ENCODE measurements at regions not wholly inside any gene's neighbourhood (a gene's known extent, or its start where the extent isn't known, plus 50 kb on each side); places are given as distances from the start of the nearest gene placed in this dataset.
A peak's percentile ranks its signal among the peaks of the same experiment; 100 is the strongest.

DNA sequence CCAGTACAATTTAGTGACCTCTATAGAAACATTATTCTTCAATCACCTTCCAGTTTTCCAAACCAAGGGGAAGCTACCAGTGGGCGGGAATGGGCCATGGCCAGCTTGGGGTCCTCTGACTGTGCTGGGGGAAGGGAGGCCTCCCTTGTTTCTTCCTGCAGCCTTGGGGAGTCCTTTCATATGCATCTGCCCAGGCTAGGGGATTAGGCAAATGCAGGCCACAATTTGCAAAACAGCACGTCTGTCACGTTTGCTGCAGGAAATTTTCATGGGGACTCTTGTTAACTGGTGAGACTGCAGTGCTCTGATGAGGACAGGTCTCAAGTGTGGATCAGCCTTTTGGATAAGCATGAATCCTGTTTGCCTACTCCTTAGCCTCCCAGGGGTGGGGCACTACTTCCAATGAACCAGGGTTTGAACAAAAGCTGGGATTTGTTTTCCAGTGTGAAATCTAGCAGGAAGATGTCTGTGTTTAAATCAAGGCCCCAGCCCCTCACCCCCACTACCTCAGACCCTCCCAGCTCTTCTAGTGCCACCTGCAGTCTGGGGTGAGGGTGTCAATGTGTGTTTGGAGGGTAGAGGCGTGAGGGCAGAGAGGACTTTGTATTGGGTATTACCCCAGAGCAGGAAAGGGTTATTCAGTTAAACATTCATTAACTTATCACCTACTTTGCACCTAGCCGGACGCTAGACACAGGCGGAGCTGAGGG lies 219.9 kb downstream of the OPA1 start:
- H2AFZ ChIP-seq (ENCODE audit: insufficient read depth, low read length, poor library complexity): no peak overlapping the region
- no peak overlapping the region for H3K9ac ChIP-seq (ENCODE audit: low read length)
- H3K27ac ChIP-seq (ENCODE audit: low read depth, low read length): no peak overlapping the region
- no peaks in the 10 kb centered on the region for H3K79me2 ChIP-seq (ENCODE audit: control insufficient read depth, insufficient read depth, low read length, poor library complexity)
- no peak overlapping the region for H4K12ac ChIP-seq (ENCODE audit: low read depth, low read length)
- no peak overlapping the region for H2BK120ac ChIP-seq (ENCODE audit: insufficient read depth, low read length, poor library complexity)
- no peak overlapping the region for H2AK5ac ChIP-seq (ENCODE audit: low read length)
- H3K4me1 ChIP-seq (ENCODE audit: control insufficient read depth in 1 of 2, insufficient read depth in 2 of 2, low read length in 2 of 2): peaks cover 6 to 20% of the 10 kb centered on the region in 2 experiments
- no peaks in the 10 kb centered on the region for H3K36me3 ChIP-seq (ENCODE audit: control insufficient read depth in 1 of 2, insufficient read depth in 2 of 2, low read length in 2 of 2)
- H3K4me3 ChIP-seq (ENCODE audit: low read depth, low read length): no peak overlapping the region
- WGBS (ENCODE audit: extremely low coverage, insufficient coverage, insufficient read length): no CpG with 5 or more reads among the region's 7 CpGs
- H3K4ac ChIP-seq (ENCODE audit: low read depth, low read length): no peak overlapping the region
- H4K8ac ChIP-seq (ENCODE audit: low read depth, low read length): no peak overlapping the region
- no peak overlapping the region for H3K23ac ChIP-seq (ENCODE audit: low read length)
- no peaks in the 10 kb centered on the region for H3K27me3 ChIP-seq (ENCODE audit: insufficient read depth, low read length)
- peaks cover 4% of the 10 kb centered on the region for H3K79me1 ChIP-seq (ENCODE audit: low read length)
- H3K18ac ChIP-seq (ENCODE audit: low read length): no peak overlapping the region
- H3K14ac ChIP-seq (ENCODE audit: low read length): no peak overlapping the region
- no peak overlapping the region for H4K91ac ChIP-seq (ENCODE audit: low read depth, low read length)
- no peak overlapping the region for H2BK12ac ChIP-seq (ENCODE audit: low read length)
- H2BK5ac ChIP-seq (ENCODE audit: low read depth, low read length, poor library complexity): no peak overlapping the region
- no peaks in the 10 kb centered on the region for H3K9me3 ChIP-seq (ENCODE audit: insufficient read depth, low read depth, low read length)
- DNase-seq: no peak
- H3K4me2 ChIP-seq (ENCODE audit: low read length): no peak overlapping the region

DNA sequence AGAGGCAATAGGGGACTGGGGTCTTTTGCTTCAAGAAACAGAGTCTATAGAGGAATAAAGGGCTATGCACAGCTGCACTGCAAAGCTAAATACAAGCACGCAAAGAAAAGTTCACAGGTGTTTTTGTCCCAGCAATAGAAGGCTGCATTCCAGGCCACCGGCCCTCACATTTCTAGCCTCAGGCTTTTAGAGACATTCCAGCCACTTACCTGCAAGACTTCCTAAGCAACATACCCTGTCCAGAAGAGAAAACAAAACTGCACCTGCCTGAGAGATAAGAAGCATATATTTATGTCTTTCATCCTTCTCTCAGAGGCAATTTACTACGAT lies 220.5 kb downstream of the OPA1 start:
- H3K18ac ChIP-seq (ENCODE audit: low read length): no peak overlapping the region
- no peak overlapping the region for H3K23ac ChIP-seq (ENCODE audit: low read length)
- H4K8ac ChIP-seq (ENCODE audit: low read depth, low read length): no peak overlapping the region

GRCh38 chr3:193814166-193814892 lies 221.3 kb downstream of the OPA1 start:
- no peak overlapping the region for H2AFZ ChIP-seq (ENCODE audit: insufficient read depth, low read length, poor library complexity)
- no peaks in the 10 kb centered on the region for H3K36me3 ChIP-seq (ENCODE audit: control insufficient read depth in 1 of 2, insufficient read depth in 2 of 2, low read length in 2 of 2)
- no peak overlapping the region for H2BK5ac ChIP-seq (ENCODE audit: low read depth, low read length, poor library complexity)
- peaks cover 4% of the 10 kb centered on the region for H3K79me1 ChIP-seq (ENCODE audit: low read length)
- H2AK5ac ChIP-seq (ENCODE audit: low read length): peak overlapping the region; percentile 58
- no peak overlapping the region for H4K8ac ChIP-seq (ENCODE audit: low read depth, low read length)
- no peak overlapping the region for H4K12ac ChIP-seq (ENCODE audit: low read depth, low read length)
- H3K79me2 ChIP-seq (ENCODE audit: control insufficient read depth, insufficient read depth, low read length, poor library complexity): no peaks in the 10 kb centered on the region
- no peak overlapping the region for H3K4ac ChIP-seq (ENCODE audit: low read depth, low read length)
- H3K18ac ChIP-seq (ENCODE audit: low read length): peak overlapping the region; percentile 34
- H3K14ac ChIP-seq (ENCODE audit: low read length): no peak overlapping the region
- no peaks in the 10 kb centered on the region for H3K27me3 ChIP-seq (ENCODE audit: insufficient read depth, low read length)
- no peak overlapping the region for H3K23ac ChIP-seq (ENCODE audit: low read length)
- H3K4me1 ChIP-seq (ENCODE audit: control insufficient read depth in 1 of 2, insufficient read depth in 2 of 2, low read length in 2 of 2): peaks cover 6 to 20% of the 10 kb centered on the region in 2 experiments
- no peak overlapping the region for H2BK120ac ChIP-seq (ENCODE audit: insufficient read depth, low read length, poor library complexity)
- H4K91ac ChIP-seq (ENCODE audit: low read depth, low read length): no peak overlapping the region
- H3K9ac ChIP-seq (ENCODE audit: low read length): no peak overlapping the region
- no peak overlapping the region for H3K4me2 ChIP-seq (ENCODE audit: low read length)
- no peak for DNase-seq
- no peak overlapping the region for H3K27ac ChIP-seq (ENCODE audit: low read depth, low read length)
- H3K9me3 ChIP-seq (ENCODE audit: insufficient read depth, low read depth, low read length): peaks cover 1% of the 10 kb centered on the region
- H3K4me3 ChIP-seq (ENCODE audit: low read depth, low read length): no peak overlapping the region
- WGBS (ENCODE audit: extremely low coverage, insufficient coverage, insufficient read length): no CpG with 5 or more reads among the region's 11 CpGs
- H2BK12ac ChIP-seq (ENCODE audit: low read length): peak overlapping the region; percentile 41

More for the DNA sequence above, 220.5 kb downstream of the OPA1 start:
- Histone ChIP-seq H2BK12ac (ENCODE audit: low read length) (no peak overlapping the region), H3K9me3 (ENCODE audit: insufficient read depth, low read depth, low read length) (no peaks in the 10 kb centered on the region), H2AK5ac (ENCODE audit: low read length) (no peak overlapping the region), H3K4me3 (ENCODE audit: low read depth, low read length) (no peak overlapping the region), H3K27me3 (ENCODE audit: insufficient read depth, low read length) (no peaks in the 10 kb centered on the region), H3K9ac (ENCODE audit: low read length) (no peak overlapping the region), H3K4me2 (ENCODE audit: low read length) (no peak overlapping the region), H3K4ac (ENCODE audit: low read depth, low read length) (no peak overlapping the region), H3K14ac (ENCODE audit: low read length) (no peak overlapping the region), H3K27ac (ENCODE audit: low read depth, low read length) (no peak overlapping the region), H2BK120ac (ENCODE audit: insufficient read depth, low read length, poor library complexity) (no peak overlapping the region), H3K4me1 (ENCODE audit: control insufficient read depth in 1 of 2, insufficient read depth in 2 of 2, low read length in 2 of 2) (peaks cover 6 to 20% of the 10 kb centered on the region in 2 experiments), H2BK5ac (ENCODE audit: low read depth, low read length, poor library complexity) (no peak overlapping the region), H4K91ac (ENCODE audit: low read depth, low read length) (no peak overlapping the region), H3K79me2 (ENCODE audit: control insufficient read depth, insufficient read depth, low read length, poor library complexity) (no peaks in the 10 kb centered on the region), H3K36me3 (ENCODE audit: control insufficient read depth in 1 of 2, insufficient read depth in 2 of 2, low read length in 2 of 2) (no peaks in the 10 kb centered on the region), H3K79me1 (ENCODE audit: low read length) (peaks cover 4% of the 10 kb centered on the region), H2AFZ (ENCODE audit: insufficient read depth, low read length, poor library complexity) (no peak overlapping the region), H4K12ac (ENCODE audit: low read depth, low read length) (no peak overlapping the region)
- DNase-seq: peak; percentile 85 to 95
- WGBS (ENCODE audit: extremely low coverage, insufficient coverage, insufficient read length): no CpG with 5 or more reads among the region's 3 CpGs

GRCh38 chr3:193815246-193816027 lies 222.4 kb downstream of the OPA1 start:
- H3K18ac ChIP-seq (ENCODE audit: low read length): no peak overlapping the region
- H3K9ac ChIP-seq (ENCODE audit: low read length): no peak overlapping the region
- H4K8ac ChIP-seq (ENCODE audit: low read depth, low read length): no peak overlapping the region
- WGBS (ENCODE audit: extremely low coverage, insufficient coverage, insufficient read length): no CpG with 5 or more reads among the region's 8 CpGs
- H3K4me3 ChIP-seq (ENCODE audit: low read depth, low read length): no peak overlapping the region
- peaks cover 6 to 20% of the 10 kb centered on the region in 2 experiments for H3K4me1 ChIP-seq (ENCODE audit: control insufficient read depth in 1 of 2, insufficient read depth in 2 of 2, low read length in 2 of 2)
- H2BK12ac ChIP-seq (ENCODE audit: low read length): no peak overlapping the region
- H3K14ac ChIP-seq (ENCODE audit: low read length): no peak overlapping the region
- no peak overlapping the region for H4K12ac ChIP-seq (ENCODE audit: low read depth, low read length)
- H4K91ac ChIP-seq (ENCODE audit: low read depth, low read length): no peak overlapping the region
- peaks cover 1% of the 10 kb centered on the region for H3K9me3 ChIP-seq (ENCODE audit: insufficient read depth, low read depth, low read length)
- no peak overlapping the region for H3K4ac ChIP-seq (ENCODE audit: low read depth, low read length)
- H3K79me2 ChIP-seq (ENCODE audit: control insufficient read depth, insufficient read depth, low read length, poor library complexity): no peaks in the 10 kb centered on the region
- H2AFZ ChIP-seq (ENCODE audit: insufficient read depth, low read length, poor library complexity): no peak overlapping the region
- H3K23ac ChIP-seq (ENCODE audit: low read length): no peak overlapping the region
- H3K4me2 ChIP-seq (ENCODE audit: low read length): no peak overlapping the region
- no peak overlapping the region for H3K27ac ChIP-seq (ENCODE audit: low read depth, low read length)
- H2BK5ac ChIP-seq (ENCODE audit: low read depth, low read length, poor library complexity): no peak overlapping the region
- no peak overlapping the region for H2AK5ac ChIP-seq (ENCODE audit: low read length)
- H3K36me3 ChIP-seq (ENCODE audit: control insufficient read depth in 1 of 2, insufficient read depth in 2 of 2, low read length in 2 of 2): no peaks in the 10 kb centered on the region
- H3K79me1 ChIP-seq (ENCODE audit: low read length): peaks cover 4% of the 10 kb centered on the region
- DNase-seq: no peak
- no peaks in the 10 kb centered on the region for H3K27me3 ChIP-seq (ENCODE audit: insufficient read depth, low read length)
- H2BK120ac ChIP-seq (ENCODE audit: insufficient read depth, low read length, poor library complexity): no peak overlapping the region
